NCI-H1105 treated with DMSO at 0.1 percent for 48 hours (cell line): ENCODE measurements at regions not wholly inside any gene's neighbourhood (a gene's known extent, or its start where the extent isn't known, plus 50 kb on each side); places are given as distances from the start of the nearest gene placed in this dataset.
"Not testable (repeated sequence)": the region's sequence is repeated elsewhere in the genome, so short reads cannot be mapped to it uniquely, and the experiment has no call there.

Experiments used
- DNase-seq: peaks from one replicate; lab custom pipeline; 2025; lab: John Stamatoyannopoulos, UW

DNA sequence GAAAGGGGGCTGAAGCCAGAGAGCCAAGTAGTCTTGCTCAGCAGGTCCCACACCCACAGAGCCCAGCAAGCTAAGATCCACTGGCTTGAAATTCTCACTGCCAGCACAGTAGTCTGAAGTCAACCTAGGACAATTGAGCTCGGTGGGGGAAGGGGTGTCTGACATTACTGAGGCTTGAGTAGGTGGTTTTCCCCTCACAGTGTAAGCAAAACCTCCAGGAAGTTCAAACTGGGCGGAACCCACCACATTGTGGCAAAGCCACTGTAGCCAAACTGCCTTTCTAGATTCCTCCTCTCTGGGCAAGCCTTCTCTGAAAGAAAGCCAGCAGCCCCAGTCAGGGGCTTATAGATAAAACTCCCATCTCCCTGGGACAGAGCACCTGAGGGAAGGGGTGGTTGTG lies 630.9 kb upstream of the ITGA1 start:
- not testable (repeated sequence) for DNase-seq

DNA sequence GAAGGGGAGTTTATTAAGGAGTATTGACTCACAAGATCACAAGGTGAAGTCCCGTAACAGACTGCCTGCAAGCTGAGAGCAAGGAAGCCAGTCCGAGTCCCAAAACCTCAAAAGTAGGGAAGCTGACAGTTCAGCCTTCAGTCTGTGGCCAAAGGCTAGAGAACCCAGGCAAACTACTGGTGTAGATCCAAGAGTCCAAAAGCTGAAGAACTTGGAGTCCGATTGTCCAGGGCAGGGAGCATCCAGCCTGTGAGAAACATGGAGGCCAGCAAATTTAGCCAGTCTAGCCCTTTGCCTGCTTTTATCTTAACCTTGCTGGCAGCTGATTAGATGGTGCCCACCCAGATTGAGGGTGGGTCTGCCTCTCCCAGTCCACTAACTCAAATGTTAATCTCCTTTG lies 621.9 kb upstream of the ITGA1 start:
- not testable (repeated sequence) for DNase-seq

DNA sequence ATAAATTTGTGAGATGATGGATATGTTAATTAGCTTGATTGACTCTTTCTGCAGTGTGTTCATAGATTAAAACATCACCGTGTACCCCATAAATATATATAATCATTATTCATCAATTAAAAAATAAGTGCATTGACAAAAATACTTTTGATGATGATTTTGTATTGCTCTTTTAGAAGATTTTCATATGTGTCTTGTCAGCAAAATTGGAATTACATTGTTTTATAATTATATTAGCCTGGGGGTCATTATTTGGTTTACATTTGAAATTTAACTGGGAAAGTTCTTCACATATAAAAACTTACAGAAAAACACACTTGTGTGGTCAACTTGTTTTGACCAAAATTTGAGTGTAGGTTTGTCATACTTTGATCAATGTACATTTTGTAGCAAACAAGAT lies 614.6 kb upstream of the ITGA1 start:
- no peak for DNase-seq

DNA sequence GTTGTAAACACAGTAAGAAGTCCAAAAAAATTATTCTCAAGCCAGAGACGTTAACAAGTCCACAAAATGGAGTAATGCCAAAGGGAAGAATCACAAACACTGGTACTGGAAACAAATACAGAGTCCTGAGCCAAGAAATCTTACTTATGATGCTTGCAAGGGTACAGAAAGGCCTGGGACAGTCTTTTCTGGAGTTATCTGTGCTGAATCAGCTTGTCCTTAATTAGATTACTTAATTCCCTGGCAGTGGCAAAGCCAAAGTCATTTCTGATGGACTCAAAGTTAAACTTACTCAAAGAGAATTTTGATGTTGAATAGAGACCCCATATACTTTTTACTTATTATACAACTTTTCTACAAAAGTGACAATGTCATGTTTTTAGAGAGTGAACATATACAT lies 610.5 kb upstream of the ITGA1 start:
- DNase-seq, result peak; percentile 98

DNA sequence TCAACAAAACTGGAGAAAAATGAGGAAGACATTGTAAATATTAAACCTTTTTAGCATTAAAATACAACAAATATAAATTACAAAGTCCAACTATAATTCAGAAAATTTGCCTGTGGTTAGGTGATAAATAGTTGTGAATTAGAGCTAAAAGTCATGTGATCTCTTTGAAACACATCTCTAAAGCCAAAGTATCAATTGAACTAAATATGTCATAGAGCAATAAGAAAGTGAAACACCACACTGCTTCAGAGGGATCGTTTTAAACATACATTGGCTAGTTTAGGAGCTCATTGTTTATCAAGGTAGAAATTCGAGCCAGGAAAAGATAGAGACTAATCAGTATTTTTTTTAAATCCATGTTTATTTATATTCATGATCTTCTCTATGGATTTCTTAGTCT lies 606.3 kb upstream of the ITGA1 start:
- DNase-seq, result peak; percentile 81

DNA sequence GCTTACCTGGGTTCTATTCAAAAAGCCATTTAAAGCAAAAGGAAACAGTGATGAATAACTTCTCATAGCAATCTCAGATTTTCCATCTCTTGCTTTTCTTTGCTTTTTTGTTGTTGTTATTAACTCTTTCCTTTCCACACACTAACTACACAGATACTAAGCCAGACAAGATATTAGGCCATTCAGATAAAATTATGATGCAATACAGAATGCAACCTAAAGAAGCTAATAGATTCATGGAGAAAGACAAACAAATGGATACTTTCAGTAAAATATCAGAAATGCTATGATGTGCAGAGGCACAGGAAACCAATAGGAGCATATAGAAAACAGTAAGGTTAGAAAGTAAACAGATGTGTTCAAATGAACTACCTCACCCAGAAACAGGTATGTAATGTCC lies 597.0 kb upstream of the ITGA1 start:
- DNase-seq, result no peak

DNA sequence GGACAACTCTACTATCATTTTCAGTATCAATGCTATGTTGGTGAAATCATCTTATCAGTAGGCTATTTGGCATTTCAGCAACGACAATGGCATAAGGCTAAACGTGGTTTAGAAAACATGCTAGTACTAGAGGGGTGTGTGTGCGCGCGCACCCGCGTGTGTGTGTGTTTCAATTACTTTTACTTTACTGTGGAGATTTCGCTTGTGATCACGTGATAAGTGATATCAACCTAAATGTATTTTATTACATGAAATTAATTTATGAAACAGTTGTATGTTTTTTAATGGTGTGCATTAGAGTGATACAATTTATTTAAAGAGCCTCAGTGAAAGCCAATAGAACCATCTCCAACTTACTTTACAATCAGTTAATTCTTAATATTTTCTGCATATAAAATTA lies 587.9 kb upstream of the ITGA1 start:
- DNase-seq, result peak; percentile 89

DNA sequence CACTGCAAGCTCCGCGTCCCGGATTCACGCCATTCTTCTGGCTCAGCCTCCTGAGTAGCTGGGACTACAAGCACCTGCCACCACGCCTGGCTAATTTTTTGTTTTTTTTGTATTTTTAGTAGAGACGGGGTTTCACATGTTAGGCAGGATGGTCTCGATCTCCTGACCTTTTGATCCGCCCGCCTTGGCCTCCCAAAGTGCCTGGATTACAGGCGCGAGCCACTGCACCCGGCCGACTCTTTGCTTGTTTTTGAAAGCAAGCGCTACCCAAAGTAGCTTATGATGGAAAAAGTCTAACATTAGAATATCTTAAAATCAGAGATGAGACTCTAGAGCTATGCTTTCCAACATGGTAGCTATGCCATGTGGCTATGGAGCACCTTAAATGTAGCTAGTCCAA lies 585.5 kb upstream of the ITGA1 start:
- no peak for DNase-seq

DNA sequence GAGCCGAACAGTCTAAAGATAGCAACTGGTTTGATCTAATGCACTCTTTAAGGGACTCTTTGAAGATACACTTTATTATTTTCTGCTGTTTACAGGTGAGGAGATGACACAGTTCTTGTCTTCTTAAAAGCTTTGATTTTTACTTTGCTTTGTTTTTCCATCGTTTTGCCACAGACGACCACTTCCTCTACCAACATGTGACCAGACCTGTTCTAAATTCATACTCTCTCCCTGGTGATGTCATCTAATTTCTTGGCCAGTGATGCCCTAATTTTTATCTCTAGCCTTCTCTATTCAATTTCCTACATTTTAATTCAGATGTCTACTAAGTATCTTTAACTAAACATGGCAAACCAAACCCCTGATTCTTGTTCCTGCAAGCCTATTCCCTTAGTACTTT lies 583.4 kb upstream of the ITGA1 start:
- peak; percentile 85 for DNase-seq
